ENCODE measurements at regions not wholly inside any gene's neighbourhood (a gene's known extent, or its start where the extent isn't known, plus 50 kb on each side); places are given as distances from the start of the nearest gene placed in this dataset.

- no peak for DNase-seq (ENCODE audit: low read depth)
These were observed 58.7 kb upstream of the ACVR1 start for GRCh38 chr2:157934684-157935377.

GRCh38 chr2:157933160-157933920 is 57.2 kb upstream of the ACVR1 start:
- DNase-seq (ENCODE audit: low read depth) = no peak

DNA sequence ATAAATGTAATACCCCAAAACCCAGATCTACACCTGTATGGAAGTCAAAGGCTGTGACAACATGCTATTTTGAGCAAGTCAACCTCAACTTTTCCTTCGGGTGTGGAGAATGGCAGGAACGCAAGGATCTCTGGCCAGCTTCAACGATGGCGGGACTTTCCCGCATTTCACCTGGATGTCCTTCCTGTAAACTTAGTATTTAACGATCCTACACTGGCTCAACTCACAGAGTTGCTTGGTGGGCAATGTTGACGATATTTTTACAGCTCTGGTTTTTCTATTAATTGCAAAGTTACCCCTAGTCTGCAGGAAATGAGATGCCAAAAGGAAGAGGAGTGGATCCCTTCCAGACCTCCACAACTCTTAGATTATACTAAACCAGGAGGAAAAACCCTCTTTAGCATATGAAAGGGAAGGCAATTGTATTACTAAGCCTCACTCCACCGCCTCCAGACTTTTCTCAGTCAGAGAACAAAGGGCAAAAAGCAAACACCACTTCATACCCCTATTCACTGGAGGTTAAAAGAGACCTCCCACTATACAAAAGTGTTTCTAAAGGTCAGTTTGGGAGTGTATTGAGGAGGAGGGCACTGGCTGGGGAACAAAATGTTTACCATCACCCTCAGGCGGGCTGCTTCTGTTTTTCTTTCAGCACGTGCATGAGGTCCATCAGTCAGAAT is 56.5 kb upstream of the ACVR1 start:
- DNase-seq (ENCODE audit: low read depth) = no peak

- no peak for DNase-seq (ENCODE audit: low read depth)
These were observed 55.4 kb upstream of the ACVR1 start for GRCh38 chr2:157931542-157931941.

DNA sequence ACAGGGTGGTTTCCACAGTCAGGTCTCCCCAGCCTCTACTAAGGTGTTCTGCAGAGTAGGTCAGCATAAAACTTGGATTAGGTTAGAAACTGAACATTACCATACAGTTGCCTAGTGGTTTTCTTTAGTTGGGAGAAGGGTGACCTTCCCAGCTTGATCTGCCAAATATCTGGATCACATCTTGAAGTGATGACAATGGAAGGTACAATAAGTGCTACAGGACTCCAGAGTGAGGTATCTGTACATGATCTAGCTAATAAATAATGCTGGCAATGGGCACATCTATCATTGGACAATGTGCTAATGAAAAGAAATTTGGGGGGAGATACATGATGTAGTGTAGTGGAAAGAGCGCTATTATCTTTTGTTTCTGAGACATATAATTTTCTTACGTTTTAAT is 54.6 kb upstream of the ACVR1 start:
- DNase-seq (ENCODE audit: low read depth) = no peak

DNA sequence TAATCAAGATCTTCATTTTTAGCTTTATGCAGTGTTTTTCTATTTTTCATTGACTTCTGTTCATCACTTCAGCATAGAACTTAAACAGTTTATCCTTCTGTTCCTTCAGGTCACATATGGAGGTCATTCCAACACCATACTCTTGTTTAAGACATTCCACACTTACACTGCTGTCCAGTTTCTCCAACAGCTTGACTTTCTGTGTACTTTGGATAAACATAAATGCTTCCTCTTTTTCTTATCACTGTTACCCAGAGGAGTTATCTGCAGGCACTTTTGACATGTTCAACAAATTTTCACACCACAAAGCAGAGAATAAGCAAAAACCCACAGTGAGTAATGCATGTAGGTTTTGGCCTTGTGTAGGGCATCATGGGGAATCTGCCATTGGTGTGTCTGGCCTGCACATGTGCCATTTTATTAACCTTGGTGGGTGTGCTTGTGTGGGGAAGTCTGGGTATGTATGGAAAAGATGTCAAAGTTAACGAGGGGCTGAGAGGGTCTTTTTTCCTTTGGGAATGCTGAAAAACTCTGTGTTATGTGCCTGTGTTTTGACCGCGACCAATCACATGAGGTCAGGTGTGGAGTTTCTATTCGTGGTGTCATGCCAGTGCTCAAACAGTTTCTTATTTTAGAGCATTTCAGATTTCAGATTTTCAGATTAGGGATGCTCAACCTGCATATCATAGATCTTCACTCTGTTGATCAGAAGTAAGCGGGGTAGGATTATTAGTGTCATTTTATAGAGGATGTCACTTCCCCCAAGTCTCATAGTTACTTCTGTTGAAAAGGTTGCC is 53.9 kb upstream of the ACVR1 start:
- no peak for DNase-seq (ENCODE audit: low read depth)

GRCh38 chr2:157928372-157928771 is 52.2 kb upstream of the ACVR1 start:
- no peak for DNase-seq (ENCODE audit: low read depth)

GRCh38 chr2:157927155-157927554 is 51.0 kb upstream of the ACVR1 start:
- DNase-seq (ENCODE audit: low read depth) = no peak
